Adrenal gland (tissue), 9 donors: ENCODE measurements at regions not wholly inside any gene's neighbourhood (a gene's known extent, or its start where the extent isn't known, plus 50 kb on each side); places are given as distances from the start of the nearest gene placed in this dataset.

Experiments used
- DNase-seq, 7 donors: peaks; one replicate each; pipeline ENCODE4 v3.0.0-alpha.2; 2019 to 2020
- H3K27ac ChIP-seq, 5 donors: fragments of 200-600 bp; sonication (generic) in 4 of 5; 1 replicate in 3 of 5; 2 replicates in 2 of 5; pipeline versions ENCODE4 v1.5.1 to v1.8.0; 2016 to 2020; ENCODE audit warnings: mild to moderate bottlenecking in 1 of 5
- H3K27me3 ChIP-seq: fragments of 200-600 bp; 2 replicates; pipeline ENCODE4 v1.8.0; 2021
- H3K36me3 ChIP-seq, 2 donors: fragments of 200-600 bp; replicated peaks in 1 of 2; 1 replicate in 1 of 2; 2 replicates in 1 of 2; pipeline versions ENCODE4 v1.5.1 to v1.8.0; 2018 to 2022
- H3K4me1 ChIP-seq, 2 donors: fragments of 200-600 bp; replicated peaks in 1 of 2; 1 replicate in 1 of 2; 2 replicates in 1 of 2; pipeline versions ENCODE4 v1.5.1 to v1.8.0; 2018 to 2021
- H3K4me3 ChIP-seq, 4 donors: fragments of 200-600 bp; sonication (generic) in 3 of 4; one replicate each; pipeline ENCODE4 v1.5.1; 2016 to 2018
- H3K9me3 ChIP-seq, 3 donors: fragments of 200-600 bp; sonication (generic) in 1 of 3; replicated peaks in 1 of 3; 1 replicate in 2 of 3; 2 replicates in 1 of 3; pipeline versions ENCODE4 v1.5.1 to v1.8.0; 2016 to 2021
- CTCF ChIP-seq, 6 experiments: fragments of 450-650 bp in 4 of 6; fragments of 200-600 bp in 2 of 6; sonication (generic) in 1 of 6; IDR thresholded peaks; 1 replicate in 5 of 6; 2 replicates in 1 of 6; pipeline versions ENCODE4 v1.5.1 to v1.8.0; 2016 to 2021; ENCODE audit warnings: antibody characterized with exemption in 6 of 6, mild to moderate bottlenecking in 2 of 6, moderate library complexity in 1 of 6
- POLR2A ChIP-seq, 2 donors: fragments of 450-650 bp; IDR thresholded peaks; one replicate each; pipeline ENCODE4 v1.6.1; 2017; ENCODE audit warnings: antibody characterized with exemption in 2 of 2, mild to moderate bottlenecking in 2 of 2, moderate library complexity in 1 of 2
- WGBS, 4 donors: extraction: QIAGEN DNeasy Blood & Tissue Kit in 2 of 4; methylation state at CpG; one replicate each; pipeline versions ENCODE4 v1.1.5 to v1.1.7; 2013 to 2017; 5-methylcytosine and 5-hydroxymethylcytosine counted together
- intact Hi-C, 2 donors: fragments of 100-400 bp; cut with DNase I; formaldehyde crosslinking; loops; one replicate each; pipeline versions ENCODE4 v1.14.1 to v1.15.0; 2022 to 2023
- donor health status: healthy with polysubstance abuse.
- donor health status: Bipolar disorder and iron deficiency.
- donor health status: DM: yes; HTN: yes; CAD: no.
- donor health status: DM: no; HTN: no; CAD: no.
- donor health status: DM: no; HTN: no; CAD: no.

GRCh38 chr9:117595650-117596049, 108.6 kb upstream of the TLR4 start:
- H3K4me1 ChIP-seq: no peaks in the 10 kb centered on the region
- no peaks in the 10 kb centered on the region for H3K36me3 ChIP-seq
- TF ChIP-seq POLR2A (IDR thresholded peaks at IDR 0.05) (no peak), CTCF (IDR thresholded peaks at IDR 0.05) (no peak)
- DNase-seq: no peak
- intact Hi-C loops: no loop called here
- no peak overlapping the region for H3K4me3 ChIP-seq
- 73 to 85% (median 77%) methylated on average over 3 of the region's 3 CpGs for WGBS, 4 donors
- peaks cover 0 to 6% (median 0%) of the 10 kb centered on the region in 3 donors for H3K9me3 ChIP-seq
- H3K27ac ChIP-seq: no peak overlapping the region
- H3K27me3 ChIP-seq: no peaks in the 10 kb centered on the region

GRCh38 chr9:117587263-117587662, 116.9 kb upstream of the TLR4 start:
- Histone ChIP-seq H3K9me3 (no peaks in the 10 kb centered on the region), H3K27me3 (no peaks in the 10 kb centered on the region), H3K4me1 (no peaks in the 10 kb centered on the region), H3K4me3 (no peak overlapping the region), H3K27ac (no peak overlapping the region), H3K36me3 (no peaks in the 10 kb centered on the region)
- 46 to 62% (median 58%) methylated on average over 2 of the region's 2 CpGs for whole genome bisulfite sequencing, 4 donors
- TF ChIP-seq CTCF (IDR thresholded peaks at IDR 0.05) (no peak), POLR2A (IDR thresholded peaks at IDR 0.05) (no peak)
- no peak for DNase-seq
- intact Hi-C loops: no loop called here

GRCh38 chr9:117574099-117574498, 130.1 kb upstream of the TLR4 start:
- WGBS, 4 donors: 61 to 70% (median 65%) methylated on average over 3 of the region's 3 CpGs

GRCh38 chr9:117564839-117565238, 139.4 kb upstream of the TLR4 start:
- Histone ChIP-seq H3K9me3 (no peaks in the 10 kb centered on the region), H3K27me3 (no peaks in the 10 kb centered on the region), H3K4me1 (no peaks in the 10 kb centered on the region), H3K4me3 (no peak overlapping the region), H3K36me3 (no peaks in the 10 kb centered on the region), H3K27ac (no peak overlapping the region)
- intact Hi-C loops: no loop called here
- TF ChIP-seq CTCF (IDR thresholded peaks at IDR 0.05) (no peak), POLR2A (IDR thresholded peaks at IDR 0.05) (no peak)
- no peak for DNase-seq
- WGBS, 4 donors: 27 to 70% (median 37%) methylated on average over 1 of the region's 1 CpG

More at GRCh38 chr9:117574099-117574498, 130.1 kb upstream of the TLR4 start:
- Histone ChIP-seq H3K4me1 (no peaks in the 10 kb centered on the region), H3K27ac (no peak overlapping the region), H3K36me3 (no peaks in the 10 kb centered on the region), H3K27me3 (no peaks in the 10 kb centered on the region), H3K9me3 (peaks cover 0 to 7% (median 0%) of the 10 kb centered on the region in 3 donors), H3K4me3 (no peak overlapping the region)
- DNase-seq: no peak
- intact Hi-C loops: no loop called here
- TF ChIP-seq POLR2A (IDR thresholded peaks at IDR 0.05): no peak
- TF ChIP-seq CTCF (IDR thresholded peaks at IDR 0.05): no peak
